ENCODE measurements at regions not wholly inside any gene's neighbourhood (a gene's known extent, or its start where the extent isn't known, plus 50 kb on each side); places are given as distances from the start of the nearest gene placed in this dataset.

DNA sequence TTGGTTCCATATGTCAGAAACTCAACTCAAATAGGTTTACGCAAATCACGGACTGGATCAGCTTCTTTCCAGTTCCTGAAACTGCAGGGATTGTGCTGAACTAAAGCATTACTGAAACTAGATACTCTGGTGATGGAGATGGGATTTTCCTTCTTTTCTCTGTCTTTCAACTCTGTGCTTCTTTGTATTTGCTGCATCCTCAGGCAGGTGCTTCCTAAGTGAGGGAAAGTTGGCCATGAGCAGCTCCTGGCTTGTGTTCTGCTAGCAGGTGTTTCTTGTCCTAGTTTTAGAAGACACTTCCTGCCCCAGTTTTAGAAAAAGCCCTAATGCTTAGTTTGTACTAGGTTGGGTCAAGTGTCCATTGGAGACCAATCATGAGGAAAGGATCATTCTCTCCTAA, 86.7 kb upstream of the USP24 start:
- Histone ChIP-seq H3K79me2 (ENCODE audit: control insufficient read depth in 1 of 2, insufficient read depth in 2 of 2, low read length in 2 of 2) (no peaks in the 10 kb centered on the region), H2BK120ac (replicated peaks; ENCODE audit: low read depth, low read length) (no peak overlapping the region), H3K9ac (replicated peaks in 1 of 4; ENCODE audit: extremely low read depth in 1 of 4, low read depth in 3 of 4, low read length in 3 of 4) (no peak overlapping the region), H3K4ac (replicated peaks; ENCODE audit: insufficient read length, low read depth, low read length) (no peak overlapping the region), H3K36me3 (ENCODE audit: control insufficient read depth in 2 of 4, insufficient read depth in 4 of 4, low read length in 3 of 4) (no peaks in the 10 kb centered on the region), H2BK15ac (ENCODE audit: low read length) (no peak overlapping the region), H3K79me1 (ENCODE audit: low read depth, low read length) (no peaks in the 10 kb centered on the region), H3K27ac (ENCODE audit: low read depth, low read length) (no peak overlapping the region), H3K4me1 (replicated peaks in 1 of 4; ENCODE audit: control insufficient read depth in 3 of 4, insufficient read depth in 4 of 4, low read length in 3 of 4) (peaks cover 0 to 5% (median 0%) of the 10 kb centered on the region in 4 experiments; a peak in 3 of 7 replicates), H4K20me1 (replicated peaks in 1 of 2; ENCODE audit: control insufficient read depth in 1 of 2, insufficient read depth in 2 of 2, low read length in 2 of 2) (no peaks in the 10 kb centered on the region), H3K14ac (ENCODE audit: insufficient read length) (no peak overlapping the region), H4K5ac (ENCODE audit: insufficient read length, low read depth, low read length) (no peak overlapping the region), H3K23ac (ENCODE audit: insufficient read length) (no peak overlapping the region), H4K91ac (replicated peaks; ENCODE audit: insufficient read length, low read length) (no peak overlapping the region), H2AFZ (ENCODE audit: low read length) (no peak overlapping the region), H3K9me3 (ENCODE audit: insufficient read depth in 2 of 2, low read depth in 1 of 2, low read length in 1 of 2) (no peaks in the 10 kb centered on the region), H3K56ac (replicated peaks; ENCODE audit: insufficient read length, low read depth, low read length) (no peak overlapping the region), H2BK5ac (ENCODE audit: low read depth, low read length) (no peak overlapping the region), H2BK20ac (ENCODE audit: low read length) (no peak overlapping the region), H3K4me3 (ENCODE audit: extremely low read depth in 1 of 4, insufficient read depth in 2 of 4, low read depth in 3 of 4, low read length in 4 of 4) (no peak overlapping the region), H3K27me3 (replicated peaks in 1 of 4; ENCODE audit: control insufficient read depth in 3 of 4, extremely low read depth in 1 of 4, insufficient read depth in 3 of 4, low read length in 3 of 4) (no peaks in the 10 kb centered on the region), H2AK5ac (ENCODE audit: low read depth, low read length) (no peak overlapping the region), H3K18ac (ENCODE audit: extremely low read depth, low read length) (no peak overlapping the region), H3K4me2 (ENCODE audit: insufficient read depth in 1 of 2, low read depth in 2 of 2, low read length in 2 of 2) (no peak overlapping the region), H3K23me2 (ENCODE audit: low read depth, low read length) (no peaks in the 10 kb centered on the region), H2BK12ac (ENCODE audit: low read depth, low read length) (no peak overlapping the region), H4K8ac (ENCODE audit: extremely low read depth, insufficient read depth, low read length) (no peak overlapping the region)
- ChIA-PET CTCF (ENCODE audit: partially characterized antibody) (interaction anchor here (1.1 to 3.3 kb wide), 5 partner anchors 13 to 74 kb away, joined by 3 to 13 read pairs (median 6); no protein-coding TSS in a partner anchor), POLR2A (ENCODE audit: partially characterized antibody) (no interaction called here)
- DNase-seq (ENCODE audit: low read depth in 1 of 2, low spot score in 2 of 2): no peak
- no peak for FAIRE-seq
- WGBS, 2 experiments (ENCODE audit: extremely low coverage in 1 of 2, insufficient coverage in 1 of 2, insufficient read length in 1 of 2, insufficient replicate concordance in 2 of 2, low coverage in 1 of 2, low lambda C conversion rate in 2 of 2, missing lambda C conversion rate in 1 of 2): 98% methylated on average over 2 of the region's 2 CpGs; no CpG with 5 or more reads in 1 of the 2 experiments
- TF ChIP-seq FOSL1 (IDR thresholded peaks at IDR 0.05; ENCODE audit: insufficient read depth, low read depth, low read length): no peak
- TF ChIP-seq SP2 (IDR thresholded peaks at IDR 0.05; ENCODE audit: low read length): no peak
- TF ChIP-seq SP1 (IDR thresholded peaks at IDR 0.05; ENCODE audit: low read depth, low read length): no peak
- no peak for TF ChIP-seq POLR2A (IDR thresholded peaks at IDR 0.05; ENCODE audit: control extremely low read depth in 1 of 2, low read depth in 2 of 2, low read length in 2 of 2)
- no peak for TF ChIP-seq SUZ12 (IDR thresholded peaks at IDR 0.05; ENCODE audit: low read length)
- TF ChIP-seq CTBP2 (IDR thresholded peaks at IDR 0.05; ENCODE audit: borderline replicate concordance, insufficient read depth, insufficient read length, low read length): no peak
- no peak for TF ChIP-seq ASH2L (IDR thresholded peaks at IDR 0.05; ENCODE audit: low read length)
- no peak for TF ChIP-seq CREB1 (IDR thresholded peaks at IDR 0.05)
- no peak for TF ChIP-seq EGR1 (IDR thresholded peaks at IDR 0.05; ENCODE audit: borderline replicate concordance, low read depth, low read length)
- TF ChIP-seq ATF3 (IDR thresholded peaks at IDR 0.05; ENCODE audit: insufficient read depth, low read depth, low read length): no peak
- no peak for TF ChIP-seq TCF12 (IDR thresholded peaks at IDR 0.05; ENCODE audit: low read depth, low read length)
